HG03432 (cell line): ENCODE measurements at regions not wholly inside any gene's neighbourhood (a gene's known extent, or its start where the extent isn't known, plus 50 kb on each side); places are given as distances from the start of the nearest gene placed in this dataset.

Experiments used
- ATAC-seq: cut with Tn5 transposase; IDR thresholded peaks from one replicate; pipeline ENCODE4 v1.9.1; 2021; ENCODE audit warnings: mild to moderate bottlenecking, moderate library complexity; ENCODE audit not compliant: unreplicated experiment

- ATAC-seq, result no peak
These were observed 270.6 kb downstream of the PBX3 start for GRCh38 chr9:126017758-126018157.

- no peak for ATAC-seq
These were observed 273.7 kb downstream of the PBX3 start for GRCh38 chr9:126020836-126021235.

GRCh38 chr9:126023962-126024361 is 276.8 kb downstream of the PBX3 start:
- no peak for ATAC-seq

- no peak for ATAC-seq
These were observed 277.5 kb downstream of the PBX3 start for GRCh38 chr9:126024581-126025230.

GRCh38 chr9:126025991-126026390 is 278.8 kb downstream of the PBX3 start:
- no peak for ATAC-seq

- ATAC-seq, result no peak
These were observed 280.4 kb downstream of the PBX3 start for GRCh38 chr9:126027566-126027965.

GRCh38 chr9:126028746-126029145 is 281.6 kb downstream of the PBX3 start:
- no peak for ATAC-seq

- ATAC-seq, result no peak
These were observed 283.5 kb downstream of the PBX3 start for GRCh38 chr9:126030716-126031115.

- no peak for ATAC-seq
These were observed 283.9 kb downstream of the PBX3 start for GRCh38 chr9:126031116-126031515.

GRCh38 chr9:126032135-126032534 is 285.0 kb downstream of the PBX3 start:
- ATAC-seq, result no peak

- no peak for ATAC-seq
These were observed 286.1 kb downstream of the PBX3 start for GRCh38 chr9:126033318-126033717.

- ATAC-seq, result no peak
These were observed 286.8 kb downstream of the PBX3 start for GRCh38 chr9:126033956-126034355.

- ATAC-seq, result no peak
These were observed 289.7 kb downstream of the PBX3 start for GRCh38 chr9:126036881-126037291.

- ATAC-seq, result no peak
These were observed 287.8 kb upstream of the MVB12B start for GRCh38 chr9:126038790-126039189.

GRCh38 chr9:126043681-126044080 is 282.9 kb upstream of the MVB12B start:
- no peak for ATAC-seq

- ATAC-seq, result no peak
These were observed 277.5 kb upstream of the MVB12B start for GRCh38 chr9:126049088-126049487.

GRCh38 chr9:126049896-126050604 is 276.6 kb upstream of the MVB12B start:
- no peak for ATAC-seq

GRCh38 chr9:126050605-126050990 is 276.0 kb upstream of the MVB12B start:
- no peak for ATAC-seq

- ATAC-seq, result no peak
These were observed 275.0 kb upstream of the MVB12B start for GRCh38 chr9:126051446-126052130.

GRCh38 chr9:126052791-126053190 is 273.8 kb upstream of the MVB12B start:
- ATAC-seq, result no peak

GRCh38 chr9:126053913-126054312 is 272.7 kb upstream of the MVB12B start:
- no peak for ATAC-seq

GRCh38 chr9:126055381-126055985 is 271.1 kb upstream of the MVB12B start:
- no peak for ATAC-seq
